HEK293 (cell line): ENCODE measurements at regions not wholly inside any gene's neighbourhood (a gene's known extent, or its start where the extent isn't known, plus 50 kb on each side); places are given as distances from the start of the nearest gene placed in this dataset.

Source experiments
- CTCF ChIA-PET: fragments of 350-600 bp; formaldehyde crosslinking; extraction: SDS; loops from one replicate; lab custom pipeline; 2021; ENCODE audit warnings: antibody characterized with exemption; lab: Yijun Ruan, JAX
- POLR2A ChIA-PET: fragments of 300-600 bp; formaldehyde crosslinking; extraction: SDS; loops from one replicate; lab custom pipeline; 2020; ENCODE audit warnings: antibody characterized with exemption, inconsistent platforms; lab: Yijun Ruan, JAX
- H3K27ac ChIP-seq: fragments of 200-500 bp; sonication (Bioruptor generic); 2 replicates; pipeline ENCODE4 v1.5.1; 2014; ENCODE audit warnings: low read depth, low read length, control low read depth, inconsistent platforms; ENCODE audit errors: extremely low read depth
- H3K36me3 ChIP-seq, 2 experiments: fragments of 200-500 bp in 1 of 2; sonication (Bioruptor generic) in 1 of 2; 1 replicate in 1 of 2; 2 replicates in 1 of 2; pipeline ENCODE4 v1.5.1; 2014 to 2017; ENCODE audit warnings: inconsistent platforms in 2 of 2, low read length in 2 of 2; ENCODE audit not compliant: control insufficient read depth in 2 of 2, insufficient read depth in 1 of 2
- H3K4me1 ChIP-seq: fragments of 200-500 bp; sonication (Bioruptor generic); 2 replicates; pipeline ENCODE4 v1.5.1; 2014; ENCODE audit warnings: mild to moderate bottlenecking, low read length, inconsistent platforms; ENCODE audit not compliant: control insufficient read depth, insufficient read depth
- H3K4me3 ChIP-seq: 2 replicates; pipeline ENCODE4 v1.5.1; 2011; ENCODE audit warnings: low read depth, mild to moderate bottlenecking, control low read depth, low read length, moderate library complexity
- H3K9me3 ChIP-seq: fragments of 200-500 bp; sonication (Bioruptor generic); 2 replicates; pipeline ENCODE4 v1.5.1; 2014; ENCODE audit warnings: low read depth, low read length, inconsistent platforms; ENCODE audit not compliant: control insufficient read depth, insufficient read depth
- BCL11B ChIP-seq: fragments of 450-650 bp; formaldehyde crosslinking; IDR thresholded peaks from 2 replicates; pipeline ENCODE4 v1.5.1; 2016; ENCODE audit warnings: low read depth, missing biosample characterization, missing genetic modification characterization
- HOXC10 ChIP-seq: sonication (generic); formaldehyde crosslinking; IDR thresholded peaks from 2 replicates; pipeline ENCODE4 v1.8.1; 2023; ENCODE audit warnings: mild to moderate bottlenecking, missing genetic modification reagents
- KLF9 ChIP-seq: fragments of 450-650 bp; formaldehyde crosslinking; IDR thresholded peaks from 2 replicates; pipeline ENCODE4 v1.5.1; 2016; ENCODE audit warnings: missing biosample characterization, missing genetic modification characterization, low read depth
- PBX3 ChIP-seq: sonication (generic); formaldehyde crosslinking; IDR thresholded peaks from 2 replicates; pipeline ENCODE4 v1.8.1; 2022; ENCODE audit warnings: mild to moderate bottlenecking, moderate library complexity, missing genetic modification reagents
- SP3 ChIP-seq: fragments of 450-650 bp; formaldehyde crosslinking; IDR thresholded peaks from 2 replicates; pipeline ENCODE4 v1.5.1; 2016; ENCODE audit warnings: missing biosample characterization, missing genetic modification characterization
- ZFP41 ChIP-seq: fragments of 450-650 bp; formaldehyde crosslinking; IDR thresholded peaks from 2 replicates; pipeline ENCODE4 v1.5.1; 2016; ENCODE audit warnings: missing biosample characterization, missing genetic modification characterization, borderline replicate concordance
- ZNF114 ChIP-seq: fragments of 450-650 bp; formaldehyde crosslinking; IDR thresholded peaks from 2 replicates; pipeline ENCODE4 v1.5.0; 2017; ENCODE audit warnings: missing biosample characterization, missing genetic modification characterization
- ZNF121 ChIP-seq: fragments of 450-650 bp; formaldehyde crosslinking; IDR thresholded peaks from 2 replicates; pipeline ENCODE4 v1.5.1; 2016; ENCODE audit warnings: missing biosample characterization, missing genetic modification characterization
- ZNF174 ChIP-seq: fragments of 450-650 bp; formaldehyde crosslinking; IDR thresholded peaks from 2 replicates; pipeline ENCODE4 v1.5.0; 2017; ENCODE audit warnings: missing biosample characterization, mild to moderate bottlenecking, missing genetic modification characterization
- ZNF366 ChIP-seq: fragments of 450-650 bp; formaldehyde crosslinking; conservative IDR thresholded peaks from 2 replicates; pipeline ENCODE4 v1.5.1; 2016; ENCODE audit warnings: missing biosample characterization, missing genetic modification characterization
- ZNF488 ChIP-seq: fragments of 450-650 bp; formaldehyde crosslinking; IDR thresholded peaks from 2 replicates; pipeline ENCODE4 v1.5.1; 2016; ENCODE audit warnings: missing biosample characterization, missing genetic modification characterization
- ZNF514 ChIP-seq: fragments of 450-650 bp; formaldehyde crosslinking; IDR thresholded peaks from 2 replicates; pipeline ENCODE4 v1.5.1; 2016; ENCODE audit warnings: missing biosample characterization, missing genetic modification characterization
- ZNF623 ChIP-seq: fragments of 450-650 bp; formaldehyde crosslinking; IDR thresholded peaks from 2 replicates; pipeline ENCODE4 v1.5.1; 2016; ENCODE audit warnings: missing biosample characterization, missing genetic modification characterization
- ZNF701 ChIP-seq: fragments of 450-650 bp; formaldehyde crosslinking; IDR thresholded peaks from 2 replicates; pipeline ENCODE4 v1.5.1; 2016; ENCODE audit warnings: missing biosample characterization, missing genetic modification characterization
- ZNF837 ChIP-seq: fragments of 450-650 bp; formaldehyde crosslinking; IDR thresholded peaks from 2 replicates; pipeline ENCODE4 v1.5.1; 2016; ENCODE audit warnings: missing biosample characterization, missing genetic modification characterization
- TF ChIP-seq, protein P1 (sequence below): fragments of 450-650 bp; formaldehyde crosslinking; IDR thresholded peaks from 2 replicates; pipeline ENCODE4 v1.5.1; 2016; ENCODE audit warnings: missing biosample characterization, missing genetic modification characterization
- TF ChIP-seq, protein P2 (sequence below): fragments of 450-650 bp; formaldehyde crosslinking; IDR thresholded peaks from 2 replicates; pipeline ENCODE4 v1.5.1; 2016; ENCODE audit warnings: missing biosample characterization, missing genetic modification characterization
- TF ChIP-seq, protein P3 (sequence below): fragments of 450-650 bp; formaldehyde crosslinking; IDR thresholded peaks from 2 replicates; pipeline ENCODE4 v1.5.1; 2016; ENCODE audit warnings: missing biosample characterization, missing genetic modification characterization, low read depth
- TF ChIP-seq, protein P4 (sequence below): fragments of 450-650 bp; formaldehyde crosslinking; IDR thresholded peaks from 2 replicates; pipeline ENCODE4 v1.5.1; 2017; ENCODE audit warnings: missing biosample characterization, missing genetic modification characterization
- TF ChIP-seq, protein P5 (sequence below): fragments of 450-650 bp; formaldehyde crosslinking; IDR thresholded peaks from 2 replicates; pipeline ENCODE4 v1.5.1; 2016; ENCODE audit warnings: missing biosample characterization, missing genetic modification characterization

DNA sequence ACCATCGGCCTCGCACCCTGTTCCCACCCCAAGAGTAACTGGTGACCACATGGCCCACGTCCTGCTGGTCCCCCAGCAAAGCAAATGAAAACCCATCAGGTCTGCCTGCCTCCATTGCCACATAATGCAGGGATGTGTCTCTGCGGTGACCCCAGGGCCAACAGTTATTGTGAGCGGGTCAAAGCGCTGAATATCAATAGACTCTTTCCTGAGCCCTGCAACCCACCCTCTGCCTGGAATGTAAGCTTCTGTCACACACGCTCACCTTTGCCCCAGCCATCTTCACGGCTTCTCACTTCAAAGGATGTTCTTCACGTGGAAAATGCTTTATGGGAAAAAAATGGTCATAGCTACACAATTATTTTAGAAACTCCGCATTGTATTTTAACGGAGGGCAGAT is 63.9 kb downstream of the FZD10 start:
- Histone ChIP-seq H3K9me3 (no peaks in the 10 kb centered on the region), H3K4me3 (no peak overlapping the region), H3K36me3 (no peaks in the 10 kb centered on the region), H3K4me1 (no peaks in the 10 kb centered on the region), H3K27ac (no peak overlapping the region)
- ChIA-PET POLR2A (no interaction called here), CTCF (no interaction called here)
- TF ChIP-seq, protein P1, sequence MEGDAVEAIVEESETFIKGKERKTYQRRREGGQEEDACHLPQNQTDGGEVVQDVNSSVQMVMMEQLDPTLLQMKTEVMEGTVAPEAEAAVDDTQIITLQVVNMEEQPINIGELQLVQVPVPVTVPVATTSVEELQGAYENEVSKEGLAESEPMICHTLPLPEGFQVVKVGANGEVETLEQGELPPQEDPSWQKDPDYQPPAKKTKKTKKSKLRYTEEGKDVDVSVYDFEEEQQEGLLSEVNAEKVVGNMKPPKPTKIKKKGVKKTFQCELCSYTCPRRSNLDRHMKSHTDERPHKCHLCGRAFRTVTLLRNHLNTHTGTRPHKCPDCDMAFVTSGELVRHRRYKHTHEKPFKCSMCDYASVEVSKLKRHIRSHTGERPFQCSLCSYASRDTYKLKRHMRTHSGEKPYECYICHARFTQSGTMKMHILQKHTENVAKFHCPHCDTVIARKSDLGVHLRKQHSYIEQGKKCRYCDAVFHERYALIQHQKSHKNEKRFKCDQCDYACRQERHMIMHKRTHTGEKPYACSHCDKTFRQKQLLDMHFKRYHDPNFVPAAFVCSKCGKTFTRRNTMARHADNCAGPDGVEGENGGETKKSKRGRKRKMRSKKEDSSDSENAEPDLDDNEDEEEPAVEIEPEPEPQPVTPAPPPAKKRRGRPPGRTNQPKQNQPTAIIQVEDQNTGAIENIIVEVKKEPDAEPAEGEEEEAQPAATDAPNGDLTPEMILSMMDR (tag by site-specific recombination): no peak
- TF ChIP-seq, protein P2, sequence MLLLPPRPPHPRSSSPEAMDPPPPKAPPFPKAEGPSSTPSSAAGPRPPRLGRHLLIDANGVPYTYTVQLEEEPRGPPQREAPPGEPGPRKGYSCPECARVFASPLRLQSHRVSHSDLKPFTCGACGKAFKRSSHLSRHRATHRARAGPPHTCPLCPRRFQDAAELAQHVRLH (tag by site-specific recombination): no peak
- TF ChIP-seq ZNF701 (no peak), BCL11B (no peak), ZNF488 (tag by site-specific recombination) (no peak), ZFP41 (no peak), ZNF114 (tag by site-specific recombination) (no peak), ZNF514 (tag by site-specific recombination) (no peak), ZNF174 (tag by site-specific recombination) (no peak), ZNF623 (tag by site-specific recombination) (no peak), KLF9 (no peak), ZNF121 (tag by site-specific recombination) (no peak), SP3 (tag by site-specific recombination) (no peak), PBX3 (CRISPR knock-in tag) (no peak), ZNF366 (no peak), ZNF837 (tag by site-specific recombination) (no peak), HOXC10 (CRISPR knock-in tag) (no peak)
- TF ChIP-seq, protein P3, sequence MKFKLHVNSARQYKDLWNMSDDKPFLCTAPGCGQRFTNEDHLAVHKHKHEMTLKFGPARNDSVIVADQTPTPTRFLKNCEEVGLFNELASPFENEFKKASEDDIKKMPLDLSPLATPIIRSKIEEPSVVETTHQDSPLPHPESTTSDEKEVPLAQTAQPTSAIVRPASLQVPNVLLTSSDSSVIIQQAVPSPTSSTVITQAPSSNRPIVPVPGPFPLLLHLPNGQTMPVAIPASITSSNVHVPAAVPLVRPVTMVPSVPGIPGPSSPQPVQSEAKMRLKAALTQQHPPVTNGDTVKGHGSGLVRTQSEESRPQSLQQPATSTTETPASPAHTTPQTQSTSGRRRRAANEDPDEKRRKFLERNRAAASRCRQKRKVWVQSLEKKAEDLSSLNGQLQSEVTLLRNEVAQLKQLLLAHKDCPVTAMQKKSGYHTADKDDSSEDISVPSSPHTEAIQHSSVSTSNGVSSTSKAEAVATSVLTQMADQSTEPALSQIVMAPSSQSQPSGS (tag by site-specific recombination): no peak
- TF ChIP-seq, protein P4, sequence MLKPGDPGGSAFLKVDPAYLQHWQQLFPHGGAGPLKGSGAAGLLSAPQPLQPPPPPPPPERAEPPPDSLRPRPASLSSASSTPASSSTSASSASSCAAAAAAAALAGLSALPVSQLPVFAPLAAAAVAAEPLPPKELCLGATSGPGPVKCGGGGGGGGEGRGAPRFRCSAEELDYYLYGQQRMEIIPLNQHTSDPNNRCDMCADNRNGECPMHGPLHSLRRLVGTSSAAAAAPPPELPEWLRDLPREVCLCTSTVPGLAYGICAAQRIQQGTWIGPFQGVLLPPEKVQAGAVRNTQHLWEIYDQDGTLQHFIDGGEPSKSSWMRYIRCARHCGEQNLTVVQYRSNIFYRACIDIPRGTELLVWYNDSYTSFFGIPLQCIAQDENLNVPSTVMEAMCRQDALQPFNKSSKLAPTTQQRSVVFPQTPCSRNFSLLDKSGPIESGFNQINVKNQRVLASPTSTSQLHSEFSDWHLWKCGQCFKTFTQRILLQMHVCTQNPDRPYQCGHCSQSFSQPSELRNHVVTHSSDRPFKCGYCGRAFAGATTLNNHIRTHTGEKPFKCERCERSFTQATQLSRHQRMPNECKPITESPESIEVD (tag by site-specific recombination): no peak
- TF ChIP-seq, protein P5, sequence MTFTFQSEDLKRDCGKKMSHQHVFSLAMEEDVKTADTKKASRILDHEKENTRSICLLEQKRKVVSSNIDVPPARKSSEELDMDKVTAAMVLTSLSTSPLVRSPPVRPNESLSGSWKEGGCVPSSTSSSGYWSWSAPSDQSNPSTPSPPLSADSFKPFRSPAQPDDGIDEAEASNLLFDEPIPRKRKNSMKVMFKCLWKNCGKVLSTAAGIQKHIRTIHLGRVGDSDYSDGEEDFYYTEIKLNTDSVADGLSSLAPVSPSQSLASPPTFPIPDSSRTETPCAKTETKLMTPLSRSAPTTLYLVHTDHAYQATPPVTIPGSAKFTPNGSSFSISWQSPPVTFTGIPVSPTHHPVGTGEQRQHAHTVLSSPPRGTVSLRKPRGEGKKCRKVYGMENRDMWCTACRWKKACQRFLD (tag by site-specific recombination): no peak
